GM12891 (cell line): ENCODE measurements at regions not wholly inside any gene's neighbourhood (a gene's known extent, or its start where the extent isn't known, plus 50 kb on each side); places are given as distances from the start of the nearest gene placed in this dataset.

Experiments used
- POLR2A ChIP-seq: IDR thresholded peaks from 2 replicates; pipeline ENCODE4 v1.6.1; 2011; ENCODE audit warnings: low read depth, low read length, control low read depth
- POLR2AphosphoS5 ChIP-seq: IDR thresholded peaks from 2 replicates; pipeline ENCODE4 v1.6.1; 2011; ENCODE audit warnings: low read depth, low read length, control low read depth

DNA sequence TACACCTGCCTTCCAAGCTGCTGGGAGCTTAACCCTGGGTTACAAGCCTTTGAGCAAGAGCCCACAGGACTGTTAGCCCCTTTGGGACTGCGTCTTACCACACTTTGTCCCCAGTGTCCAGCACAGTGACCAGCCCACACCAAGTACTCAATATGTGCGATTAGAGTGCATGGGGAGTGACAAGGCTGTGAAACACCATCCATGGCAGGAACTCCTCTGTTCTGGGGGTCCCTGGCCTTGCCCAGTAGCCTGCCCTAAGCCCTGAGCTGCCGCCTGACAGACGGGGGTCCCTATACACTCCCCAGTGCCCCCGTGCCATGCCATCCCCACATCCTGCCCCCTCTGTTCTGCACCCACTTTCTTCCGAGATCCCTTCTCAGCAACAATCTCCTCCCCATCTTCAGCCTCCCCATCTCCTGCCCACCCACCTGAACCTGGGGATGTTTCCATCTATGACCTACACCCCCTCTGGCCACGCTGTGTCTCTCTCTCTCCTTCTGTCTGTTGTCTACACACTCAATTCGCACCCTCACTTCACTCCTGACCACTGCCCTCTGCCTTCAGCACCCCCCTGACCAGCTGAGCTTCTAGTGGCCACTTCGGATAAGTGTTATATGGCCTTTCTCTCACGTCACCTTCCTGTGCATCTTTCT lies 112.9 kb upstream of the SMURF2 start:
- no peak for TF ChIP-seq POLR2AphosphoS5
- no peak for TF ChIP-seq POLR2A
